Stimulated activated CD4-positive, alpha-beta T cell treated with anti-CD3 and anti-CD28 coated beads, Interleukin-4, amount 100 ng/mL, for 48 hours (primary cell): ENCODE measurements at regions not wholly inside any gene's neighbourhood (a gene's known extent, or its start where the extent isn't known, plus 50 kb on each side); places are given as distances from the start of the nearest gene placed in this dataset.

ENCODE experiments used
- DNase-seq, 2 donors: peaks; one replicate each; pipeline ENCODE4 v3.0.0-alpha.2; 2020; ENCODE audit warnings: low read depth in 2 of 2

DNA sequence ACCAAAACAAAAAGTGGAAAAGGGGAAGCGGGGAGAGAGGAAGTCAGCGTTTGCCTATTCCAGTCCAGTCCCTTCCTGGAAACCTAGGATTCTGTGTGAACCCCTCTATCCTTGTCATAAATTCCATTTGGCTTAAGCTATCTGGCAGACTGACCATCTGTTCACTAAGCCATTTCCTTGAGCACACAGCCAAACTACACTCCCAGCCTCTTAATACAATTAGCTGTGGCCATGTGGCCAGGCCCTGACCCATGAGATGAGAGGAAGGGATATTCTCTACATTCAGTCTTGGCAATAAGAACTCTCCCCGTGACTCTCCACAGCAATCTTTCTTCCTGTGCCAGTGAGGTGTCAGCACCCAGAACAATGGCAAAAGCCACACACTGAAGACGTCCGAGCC lies 424.8 kb downstream of the TLE1 start:
- DNase-seq, result no peak

- DNase-seq, result no peak
These were observed 429.5 kb downstream of the TLE1 start for GRCh38 chr9:81259896-81260295.

- DNase-seq, result no peak
These were observed 433.0 kb downstream of the TLE1 start for GRCh38 chr9:81256368-81256767.

- no peak for DNase-seq
These were observed 438.7 kb downstream of the TLE1 start for GRCh38 chr9:81250606-81251005.

DNA sequence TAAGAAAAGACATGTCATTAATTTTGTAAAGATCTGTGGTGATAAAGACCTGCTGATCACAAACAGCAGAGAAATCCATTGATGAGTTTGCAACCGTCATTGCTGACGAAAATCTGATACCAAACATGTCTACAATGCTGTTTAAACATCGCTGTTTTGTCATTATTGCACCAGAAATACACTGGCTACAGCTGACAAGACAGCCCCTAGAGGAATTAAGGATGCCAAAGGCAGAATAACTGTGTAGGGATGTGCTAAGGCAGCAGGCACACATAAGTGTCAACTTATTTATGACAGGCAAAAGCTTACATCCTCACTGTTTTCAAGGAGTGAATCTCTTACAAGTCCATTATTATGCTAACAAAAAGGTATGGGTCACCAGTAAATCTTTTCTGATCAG lies 439.3 kb downstream of the TLE1 start:
- no peak for DNase-seq

GRCh38 chr9:81245254-81245956 lies 443.9 kb downstream of the TLE1 start:
- no peak for DNase-seq

DNA sequence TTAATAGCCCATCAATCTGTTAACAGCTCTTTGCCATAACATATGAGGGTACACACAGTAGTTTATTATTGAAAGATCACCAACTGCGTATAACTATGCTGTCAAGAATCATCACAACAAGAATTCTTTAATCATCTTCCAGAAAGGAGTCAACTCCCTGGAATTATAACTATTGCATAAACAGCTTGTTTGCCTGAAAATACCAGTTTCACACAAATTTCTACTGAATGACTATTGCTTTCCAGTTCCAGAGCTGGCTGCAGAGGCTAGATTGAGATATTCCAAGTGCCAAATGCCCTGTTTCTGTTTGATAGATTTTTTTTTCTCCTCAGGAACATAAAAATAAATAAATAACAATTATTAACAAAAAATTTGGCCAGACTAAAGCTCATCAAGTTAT lies 444.7 kb downstream of the TLE1 start:
- no peak for DNase-seq

DNA sequence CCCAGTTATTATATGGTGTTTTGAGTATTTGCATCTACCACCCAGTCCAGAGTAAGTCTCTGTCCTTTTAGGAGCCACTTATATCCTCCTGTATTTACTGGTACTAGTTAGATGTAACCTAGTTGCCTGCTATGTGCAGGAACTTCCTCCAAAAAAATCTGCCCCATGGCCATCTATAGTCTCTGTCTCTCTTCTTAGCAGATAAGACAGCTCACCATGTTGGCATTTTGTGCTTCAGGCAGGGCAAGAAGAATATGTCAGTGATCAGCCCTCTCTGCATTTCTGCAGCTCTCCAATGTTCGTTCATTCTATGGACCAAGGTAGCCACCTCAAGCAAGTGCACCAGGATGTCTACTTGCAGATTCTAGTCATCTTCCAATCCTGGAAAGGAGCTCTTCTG lies 446.5 kb downstream of the TLE1 start:
- no peak for DNase-seq

GRCh38 chr9:81239388-81239787 lies 450.0 kb downstream of the TLE1 start:
- DNase-seq, result no peak

DNA sequence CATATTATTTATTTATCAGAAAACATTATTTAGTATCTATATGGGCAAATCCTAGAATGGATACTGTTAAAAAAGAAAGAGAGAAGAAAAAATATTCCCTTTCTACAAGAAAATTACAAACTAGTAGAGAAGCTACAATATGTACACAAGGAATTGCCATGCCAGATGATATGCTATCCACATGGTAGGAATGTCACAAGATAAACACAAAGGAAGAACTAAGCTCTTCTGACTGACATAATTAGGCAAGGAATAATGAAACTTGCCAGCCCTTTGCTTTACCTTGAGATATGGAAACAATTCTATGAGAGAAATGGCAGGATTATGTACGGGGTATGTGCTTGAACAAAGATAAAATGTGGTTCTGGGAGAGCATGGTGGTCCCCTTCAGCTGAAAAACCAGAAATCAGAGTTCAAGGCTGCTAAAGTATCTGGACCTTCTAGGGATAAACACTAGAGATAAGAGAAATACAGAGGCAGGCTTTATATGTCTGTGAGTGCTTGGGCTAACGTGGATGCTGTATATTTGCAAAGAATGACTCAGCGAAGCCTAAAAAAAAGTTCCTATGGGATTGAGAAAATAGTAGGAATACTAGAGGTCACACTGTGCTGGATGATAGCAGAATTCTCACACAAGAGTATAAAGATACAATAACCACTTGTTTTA lies 451.6 kb downstream of the TLE1 start:
- DNase-seq, result no peak

GRCh38 chr9:81234924-81235610 lies 454.3 kb downstream of the TLE1 start:
- DNase-seq, result no peak

GRCh38 chr9:81231011-81231410 lies 458.3 kb downstream of the TLE1 start:
- DNase-seq, result no peak

DNA sequence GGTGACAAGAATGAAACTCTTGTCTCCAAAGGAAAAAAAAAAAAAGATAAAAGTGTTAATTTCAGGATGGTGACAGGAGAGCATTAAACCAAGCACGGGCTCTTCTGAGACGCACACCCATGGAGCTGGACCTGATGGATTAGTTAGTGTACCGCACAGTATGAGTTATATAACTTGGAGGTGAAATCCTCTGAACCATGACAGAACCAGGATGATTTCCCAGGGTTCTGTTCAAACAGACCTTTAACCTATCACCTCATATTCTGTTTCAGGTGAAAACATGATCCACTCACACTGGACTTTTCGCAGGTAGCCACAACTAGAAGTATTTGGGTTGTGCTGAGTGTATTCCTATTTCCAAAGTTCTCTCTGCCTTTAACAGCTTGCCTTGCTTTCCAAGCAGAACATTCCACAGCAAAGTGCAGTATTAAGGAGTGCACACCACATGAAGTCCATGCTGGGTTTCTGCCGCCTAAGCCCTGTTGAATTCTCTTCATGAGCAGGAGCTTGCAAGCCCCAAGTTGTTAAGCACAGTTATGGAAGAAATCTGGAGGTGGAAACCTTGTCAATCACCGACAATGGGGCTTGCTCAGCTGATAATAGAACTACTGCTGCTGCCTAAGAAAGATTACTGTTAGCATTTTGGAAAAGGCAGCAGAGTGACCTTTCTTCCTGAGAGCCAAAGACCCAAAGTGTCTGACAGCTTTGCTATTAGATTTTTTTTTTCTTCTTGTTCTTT lies 461.7 kb downstream of the TLE1 start:
- no peak for DNase-seq

DNA sequence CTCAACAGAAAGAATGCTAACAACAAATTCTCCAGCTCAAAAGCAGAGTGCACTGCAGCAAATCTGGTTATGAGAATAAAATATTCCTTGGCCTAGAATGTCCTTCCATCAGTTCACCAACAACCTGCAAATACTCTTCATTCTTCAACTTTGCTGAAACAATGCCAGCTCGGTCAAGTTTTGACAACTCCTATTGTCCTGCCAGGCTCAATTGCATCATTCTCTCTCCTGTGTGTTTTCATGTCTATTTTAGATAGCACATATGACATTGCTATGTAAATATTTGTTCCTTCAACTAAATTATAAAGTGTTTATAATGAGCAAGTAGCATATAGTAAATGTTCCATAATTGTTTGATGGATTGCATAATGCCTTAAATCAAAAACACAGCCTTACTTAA lies 463.8 kb downstream of the TLE1 start:
- no peak for DNase-seq

DNA sequence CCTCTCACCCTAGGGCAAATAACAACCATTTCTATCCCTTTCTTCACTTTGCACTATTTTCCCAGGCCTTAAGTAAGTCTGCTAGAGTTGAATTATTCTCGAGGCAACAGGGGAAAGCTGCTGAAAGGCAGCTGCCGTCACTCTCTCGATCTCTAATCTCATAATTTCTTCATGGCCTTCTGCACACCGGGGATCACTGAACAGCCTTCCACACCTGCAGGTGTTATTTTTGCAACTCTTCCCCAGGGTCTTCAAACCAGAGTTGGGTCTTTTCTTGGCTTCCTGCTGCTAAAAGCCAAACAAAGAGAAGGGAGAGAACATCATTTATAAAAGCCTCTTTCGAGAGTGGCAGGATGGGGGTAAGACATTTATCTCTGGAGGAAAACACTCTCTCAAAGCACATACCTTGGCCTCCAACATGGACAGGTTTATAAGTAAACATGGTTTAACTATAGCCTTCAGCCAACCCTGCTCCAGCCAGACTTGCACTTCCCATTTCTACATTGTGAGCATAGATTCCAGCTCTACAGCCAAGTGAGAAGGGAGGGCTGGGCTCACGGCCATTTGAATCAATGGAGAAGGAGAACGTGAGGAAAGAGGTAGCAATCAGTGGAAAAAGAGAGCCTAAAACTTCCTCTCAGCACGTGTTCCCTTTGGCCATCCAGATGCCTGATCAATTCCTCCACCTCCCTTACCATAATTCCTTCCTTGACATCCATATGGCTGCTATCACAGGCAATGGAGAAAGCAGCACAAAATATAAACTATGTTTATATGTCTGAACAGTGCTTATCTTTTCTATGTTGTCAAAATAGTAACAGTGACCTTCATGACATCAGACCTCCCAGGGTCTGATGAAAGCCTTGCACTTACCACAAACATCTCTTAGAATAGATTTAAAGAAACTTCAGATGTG lies 464.9 kb downstream of the TLE1 start:
- DNase-seq, result no peak

DNA sequence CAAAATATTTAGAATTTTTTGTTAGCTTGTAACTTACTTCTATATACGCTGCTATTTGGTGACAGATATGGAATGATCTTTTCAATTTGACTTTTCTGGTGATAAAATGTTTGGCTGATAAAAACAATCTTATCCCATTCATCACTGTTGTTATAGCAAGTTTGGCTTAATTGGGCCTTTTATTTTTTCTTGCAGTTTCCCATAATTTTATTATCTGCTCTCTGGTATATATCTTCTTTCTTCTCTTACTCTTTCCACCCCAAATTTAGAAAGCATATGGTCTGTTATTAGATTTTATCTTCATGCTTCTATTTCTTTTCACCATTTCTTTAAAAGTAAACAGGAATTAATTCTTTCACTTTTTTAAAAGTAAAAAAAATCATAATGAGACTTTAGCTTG lies 474.4 kb downstream of the TLE1 start:
- no peak for DNase-seq

- DNase-seq, result no peak
These were observed 475.9 kb downstream of the TLE1 start for GRCh38 chr9:81213456-81213855.

DNA sequence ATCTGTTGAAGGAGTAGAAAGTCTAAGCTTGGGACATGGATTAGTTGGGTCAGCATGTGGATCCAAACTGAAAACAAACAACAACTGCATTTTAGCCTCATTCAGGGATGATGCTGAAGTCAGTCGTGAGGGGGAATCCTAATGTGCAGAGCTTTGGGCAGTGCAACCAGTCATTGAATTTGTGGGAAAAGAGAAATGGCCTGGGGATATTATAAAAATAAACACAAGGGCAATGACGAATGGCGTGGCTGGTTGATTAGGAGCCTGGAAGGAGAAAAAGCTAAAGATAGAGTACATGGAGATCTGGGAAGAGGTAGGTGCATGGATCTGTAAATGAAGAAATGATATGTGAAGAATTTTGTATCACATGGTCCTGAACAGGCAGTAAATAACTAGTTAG lies 477.6 kb downstream of the TLE1 start:
- no peak for DNase-seq

GRCh38 chr9:81207651-81208050 lies 481.7 kb downstream of the TLE1 start:
- DNase-seq, result no peak

GRCh38 chr9:81202292-81202691 lies 487.1 kb downstream of the TLE1 start:
- no peak for DNase-seq

DNA sequence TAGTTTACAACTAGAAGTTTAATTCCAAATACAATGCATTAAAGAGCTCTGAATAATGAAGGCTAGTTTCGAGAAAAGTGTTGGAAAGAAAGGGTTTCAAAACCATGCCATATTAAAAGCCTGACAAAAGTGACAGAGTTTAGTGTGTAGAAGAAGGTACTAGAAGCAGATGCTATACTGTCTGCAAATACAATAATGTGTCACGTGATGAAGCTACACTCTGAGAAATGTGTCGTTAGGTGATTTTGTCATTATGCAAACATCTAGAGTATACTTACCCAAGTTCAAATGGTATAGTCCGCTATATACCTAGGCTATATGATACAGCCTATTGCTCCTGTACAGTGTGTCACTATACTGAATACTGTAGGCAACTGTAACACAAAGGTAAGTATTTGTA lies 494.1 kb downstream of the TLE1 start:
- no peak for DNase-seq
